NOMO-1 treated with dmso at 0.1 percent for 144 hours (cell line): ENCODE measurements at regions not wholly inside any gene's neighbourhood (a gene's known extent, or its start where the extent isn't known, plus 50 kb on each side); places are given as distances from the start of the nearest gene placed in this dataset.

ENCODE experiments used
- DNase-seq: peaks from one replicate; lab custom pipeline; 2025; ENCODE audit not compliant: unreplicated experiment; lab: John Stamatoyannopoulos, UW

- DNase-seq = no peak
Observed at GRCh38 chr18:61148322-61148721, 184.9 kb upstream of the CDH20 start.

- no peak for DNase-seq
Observed at GRCh38 chr18:61149786-61150185, 183.4 kb upstream of the CDH20 start.

GRCh38 chr18:61153571-61153970 lies 179.7 kb upstream of the CDH20 start:
- DNase-seq = no peak

GRCh38 chr18:61154866-61155265 lies 178.4 kb upstream of the CDH20 start:
- DNase-seq = no peak

- no peak for DNase-seq
Observed at GRCh38 chr18:61155586-61155985, 177.6 kb upstream of the CDH20 start.

- DNase-seq = no peak
Observed at GRCh38 chr18:61157451-61157850, 175.8 kb upstream of the CDH20 start.

GRCh38 chr18:61159246-61159645 lies 174.0 kb upstream of the CDH20 start:
- DNase-seq = no peak

- no peak for DNase-seq
Observed at GRCh38 chr18:61164321-61164720, 168.9 kb upstream of the CDH20 start.

- no peak for DNase-seq
Observed at GRCh38 chr18:61167902-61168301, 165.3 kb upstream of the CDH20 start.

- DNase-seq = no peak
Observed at GRCh38 chr18:61169386-61169785, 163.8 kb upstream of the CDH20 start.

- DNase-seq = no peak
Observed at GRCh38 chr18:61172624-61173023, 160.6 kb upstream of the CDH20 start.

- no peak for DNase-seq
Observed at GRCh38 chr18:61173554-61173953, 159.7 kb upstream of the CDH20 start.

GRCh38 chr18:61183798-61184197 lies 149.4 kb upstream of the CDH20 start:
- DNase-seq = no peak

GRCh38 chr18:61187971-61188370 lies 145.3 kb upstream of the CDH20 start:
- DNase-seq = no peak

- DNase-seq = no peak
Observed at GRCh38 chr18:61189376-61189775, 143.9 kb upstream of the CDH20 start.

- DNase-seq = no peak
Observed at GRCh38 chr18:61194726-61195125, 138.5 kb upstream of the CDH20 start.

GRCh38 chr18:61196750-61197149 lies 136.5 kb upstream of the CDH20 start:
- no peak for DNase-seq

- no peak for DNase-seq
Observed at GRCh38 chr18:61198486-61198885, 134.7 kb upstream of the CDH20 start.

- no peak for DNase-seq
Observed at GRCh38 chr18:61199171-61199848, 133.9 kb upstream of the CDH20 start.

- no peak for DNase-seq
Observed at GRCh38 chr18:61201511-61201910, 131.7 kb upstream of the CDH20 start.

- no peak for DNase-seq
Observed at GRCh38 chr18:61203151-61203550, 130.1 kb upstream of the CDH20 start.

GRCh38 chr18:61209801-61210200 lies 123.4 kb upstream of the CDH20 start:
- no peak for DNase-seq

GRCh38 chr18:61216051-61216450 lies 117.2 kb upstream of the CDH20 start:
- no peak for DNase-seq
